Pancreas (tissue), 10 donors: ENCODE measurements at regions not wholly inside any gene's neighbourhood (a gene's known extent, or its start where the extent isn't known, plus 50 kb on each side); places are given as distances from the start of the nearest gene placed in this dataset.

Source experiments
- ATAC-seq, 4 donors: fragments of 200-7000 bp; cut with Tn5 transposase; one replicate each; pipeline versions ENCODE4 v1.8.0 to v1.9.1; 2020; ENCODE audit warnings: mild to moderate bottlenecking in 4 of 4, moderate library complexity in 4 of 4
- DNase-seq, 6 donors: peaks; one replicate each; pipeline ENCODE4 v3.0.0-alpha.2; 2020
- FAIRE-seq: peaks from 2 replicates; lab custom pipeline; 2012; peaks lifted over from hg19 to GRCh38; lab: Jason Lieb, UNC
- H3K27ac ChIP-seq, 4 donors: fragments of 200-600 bp; sonication (generic); 1 replicate in 3 of 4; 2 replicates in 1 of 4; pipeline versions ENCODE4 v1.5.0 to v1.8.0; 2020
- H3K27me3 ChIP-seq, 4 donors: fragments of 200-600 bp; one replicate each; pipeline ENCODE4 v1.8.0; 2021
- H3K36me3 ChIP-seq, 3 donors: fragments of 200-600 bp; sonication (generic) in 1 of 3; one replicate each; pipeline versions ENCODE4 v1.5.0 to v1.8.0; 2020 to 2021
- H3K4me1 ChIP-seq, 3 donors: fragments of 200-600 bp; one replicate each; pipeline ENCODE4 v1.8.0; 2021
- H3K4me3 ChIP-seq, 4 donors: fragments of 200-600 bp; sonication (generic) in 2 of 4; one replicate each; pipeline versions ENCODE4 v1.5.0 to v1.8.0; 2020 to 2021
- H3K9me3 ChIP-seq, 4 donors: fragments of 200-600 bp; one replicate each; pipeline ENCODE4 v1.8.0; 2021
- WGBS, 2 donors: extraction: QIAGEN DNeasy Blood & Tissue Kit; methylation state at CpG; one replicate each; pipeline ENCODE4 v1.1.7; 2013; 5-methylcytosine and 5-hydroxymethylcytosine counted together
- intact Hi-C, 3 donors: fragments of 100-400 bp; cut with DNase I; formaldehyde crosslinking; loops; one replicate each; pipeline versions ENCODE4 v1.11.1 to v1.14.2; 2022
- TF ChIP-seq, protein P1 (sequence below), 4 donors: fragments of 200-600 bp; sonication (generic) in 3 of 4; IDR thresholded peaks; one replicate each; pipeline versions ENCODE4 v1.5.0 to v1.8.0; 2021; ENCODE audit warnings: antibody characterized with exemption in 4 of 4
- donor health status: healthy with polysubstance abuse.
- donor health status: DM: no; HTN: no; CAD: no; lungs with moderate emphysema.
- donor health status: DM: no; HTN: no; CAD: no.
- donor health status: control.
- donor health status: control.
- donor health status: Bipolar disorder and iron deficiency.
- donor health status: DM: yes; HTN: yes; CAD: no.
- donor health status: DM: no; HTN: no; CAD: no.
- donor health status: DM: no; HTN: no; CAD: no.
- donor health status: DM: yes; HTN: yes; CAD: no.

DNA sequence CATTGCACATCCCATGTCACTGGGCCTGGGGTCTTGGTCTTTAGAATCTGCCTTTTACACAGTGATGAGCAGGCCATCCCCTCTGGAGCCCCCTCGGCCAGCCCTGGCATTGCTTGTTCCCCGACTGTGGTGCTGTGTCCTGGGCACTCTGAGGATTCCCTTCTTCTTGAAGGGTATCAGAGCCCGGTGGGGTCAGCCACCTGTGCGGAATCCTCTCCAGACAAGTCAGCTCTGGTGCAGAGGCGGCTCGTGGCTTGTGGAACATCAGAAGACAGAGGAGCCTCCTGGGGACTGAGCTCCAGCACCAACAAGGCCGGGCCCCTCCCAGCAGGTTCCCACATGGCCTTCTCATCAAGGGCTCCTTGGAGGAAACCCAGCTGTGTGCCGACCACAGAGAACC lies 57.9 kb upstream of the AJAP1 start:
- H3K36me3 ChIP-seq = no peaks in the 10 kb centered on the region
- H3K9me3 ChIP-seq = no peaks in the 10 kb centered on the region
- no peaks in the 10 kb centered on the region for H3K4me1 ChIP-seq
- no peak for FAIRE-seq
- intact Hi-C loops = no loop called here
- TF ChIP-seq, protein P1, sequence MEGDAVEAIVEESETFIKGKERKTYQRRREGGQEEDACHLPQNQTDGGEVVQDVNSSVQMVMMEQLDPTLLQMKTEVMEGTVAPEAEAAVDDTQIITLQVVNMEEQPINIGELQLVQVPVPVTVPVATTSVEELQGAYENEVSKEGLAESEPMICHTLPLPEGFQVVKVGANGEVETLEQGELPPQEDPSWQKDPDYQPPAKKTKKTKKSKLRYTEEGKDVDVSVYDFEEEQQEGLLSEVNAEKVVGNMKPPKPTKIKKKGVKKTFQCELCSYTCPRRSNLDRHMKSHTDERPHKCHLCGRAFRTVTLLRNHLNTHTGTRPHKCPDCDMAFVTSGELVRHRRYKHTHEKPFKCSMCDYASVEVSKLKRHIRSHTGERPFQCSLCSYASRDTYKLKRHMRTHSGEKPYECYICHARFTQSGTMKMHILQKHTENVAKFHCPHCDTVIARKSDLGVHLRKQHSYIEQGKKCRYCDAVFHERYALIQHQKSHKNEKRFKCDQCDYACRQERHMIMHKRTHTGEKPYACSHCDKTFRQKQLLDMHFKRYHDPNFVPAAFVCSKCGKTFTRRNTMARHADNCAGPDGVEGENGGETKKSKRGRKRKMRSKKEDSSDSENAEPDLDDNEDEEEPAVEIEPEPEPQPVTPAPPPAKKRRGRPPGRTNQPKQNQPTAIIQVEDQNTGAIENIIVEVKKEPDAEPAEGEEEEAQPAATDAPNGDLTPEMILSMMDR (IDR thresholded peaks at IDR 0.05) = no peak
- H3K4me3 ChIP-seq = no peak overlapping the region
- H3K27me3 ChIP-seq = no peaks in the 10 kb centered on the region
- WGBS, 2 donors = 60 to 85% methylated on average over 8 of the region's 8 CpGs
- DNase-seq = no peak
- ATAC-seq = no peak
- no peak overlapping the region for H3K27ac ChIP-seq

DNA sequence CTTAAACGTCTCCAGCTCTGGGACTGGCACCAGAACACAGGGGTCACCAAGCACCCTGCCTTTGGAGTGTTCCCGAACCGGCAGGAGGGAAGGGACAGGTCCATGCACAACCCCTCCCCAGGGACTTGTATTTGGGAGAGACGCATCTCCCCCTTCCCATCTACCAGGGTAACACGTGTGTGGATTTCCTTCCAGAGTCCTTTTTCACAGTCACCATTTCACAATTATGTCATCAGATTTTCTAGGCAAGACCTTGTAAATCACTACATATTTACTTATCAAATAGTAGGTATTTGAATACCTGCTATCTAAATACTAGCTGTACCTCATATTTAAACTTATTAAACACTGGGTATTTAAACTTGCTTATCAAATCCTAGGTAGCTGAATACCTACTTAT lies 57.4 kb upstream of the AJAP1 start:
- FAIRE-seq = no peak
- Histone ChIP-seq H3K36me3 (no peaks in the 10 kb centered on the region), H3K27ac (no peak overlapping the region), H3K27me3 (no peaks in the 10 kb centered on the region), H3K9me3 (no peaks in the 10 kb centered on the region), H3K4me1 (no peaks in the 10 kb centered on the region), H3K4me3 (no peak overlapping the region)
- WGBS, 2 donors = 43 to 52% methylated on average over 5 of the region's 5 CpGs
- TF ChIP-seq, protein P1 (IDR thresholded peaks at IDR 0.05) = no peak
- ATAC-seq = no peak
- DNase-seq = no peak
- intact Hi-C loops = no loop called here

DNA sequence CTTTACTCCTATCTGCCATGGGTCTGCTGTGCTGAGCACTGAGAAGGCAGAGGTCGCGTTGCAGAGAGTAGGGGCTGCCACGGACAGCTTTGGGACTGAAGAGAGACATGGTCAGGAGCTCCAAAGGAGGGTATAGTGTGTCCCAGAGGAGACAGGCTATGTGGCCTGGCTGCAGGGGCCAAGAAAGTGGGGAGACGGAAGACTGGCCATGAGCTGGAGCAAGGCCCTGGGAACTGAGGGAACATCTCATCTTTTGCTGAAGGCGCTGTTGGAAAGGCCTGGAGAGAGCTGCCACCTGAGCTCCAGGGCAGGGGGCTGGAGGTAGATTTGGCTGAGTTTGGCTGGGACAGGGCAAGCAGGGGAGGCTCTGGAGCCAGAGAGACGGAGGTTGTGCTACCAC lies 55.8 kb upstream of the AJAP1 start:
- no peak overlapping the region for H3K27ac ChIP-seq
- no peak overlapping the region for H3K4me3 ChIP-seq
- FAIRE-seq (no peak), DNase-seq (no peak), ATAC-seq (no peak)
- intact Hi-C loops = no loop called here
- H3K4me1 ChIP-seq = no peaks in the 10 kb centered on the region
- H3K27me3 ChIP-seq = no peaks in the 10 kb centered on the region
- WGBS, 2 donors = 63 to 70% methylated on average over 6 of the region's 6 CpGs
- TF ChIP-seq, protein P1 (IDR thresholded peaks at IDR 0.05) = no peak
- no peaks in the 10 kb centered on the region for H3K9me3 ChIP-seq
- H3K36me3 ChIP-seq = no peaks in the 10 kb centered on the region

DNA sequence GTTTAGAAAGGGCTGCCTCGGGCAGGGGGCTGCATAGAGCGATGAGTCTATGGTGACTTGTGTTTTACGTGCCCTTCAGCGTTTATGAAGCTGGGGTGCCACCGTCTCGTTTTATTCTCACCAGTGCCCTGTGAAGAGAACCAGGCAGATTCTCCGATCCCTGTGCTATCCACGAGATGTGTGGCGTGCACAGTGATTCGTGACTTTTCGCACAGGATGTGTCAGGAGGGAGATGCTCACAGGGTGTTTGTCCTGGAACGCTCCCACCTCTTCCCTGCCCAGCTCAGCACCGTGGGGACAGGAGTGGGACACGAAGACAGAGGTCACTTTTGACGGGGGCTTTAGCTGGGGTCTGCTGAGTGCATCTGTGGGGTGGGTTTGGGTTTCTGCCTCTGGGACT lies 54.9 kb upstream of the AJAP1 start:
- WGBS, 2 donors = 62 to 75% methylated on average over 15 of the region's 15 CpGs
- no peaks in the 10 kb centered on the region for H3K9me3 ChIP-seq
- no peak overlapping the region for H3K4me3 ChIP-seq
- no peaks in the 10 kb centered on the region for H3K4me1 ChIP-seq
- ATAC-seq (no peak), DNase-seq (no peak), FAIRE-seq (no peak)
- H3K27ac ChIP-seq = no peak overlapping the region
- no peaks in the 10 kb centered on the region for H3K36me3 ChIP-seq
- no peaks in the 10 kb centered on the region for H3K27me3 ChIP-seq
- TF ChIP-seq, protein P1 (IDR thresholded peaks at IDR 0.05) = no peak
- intact Hi-C loops = no loop called here

DNA sequence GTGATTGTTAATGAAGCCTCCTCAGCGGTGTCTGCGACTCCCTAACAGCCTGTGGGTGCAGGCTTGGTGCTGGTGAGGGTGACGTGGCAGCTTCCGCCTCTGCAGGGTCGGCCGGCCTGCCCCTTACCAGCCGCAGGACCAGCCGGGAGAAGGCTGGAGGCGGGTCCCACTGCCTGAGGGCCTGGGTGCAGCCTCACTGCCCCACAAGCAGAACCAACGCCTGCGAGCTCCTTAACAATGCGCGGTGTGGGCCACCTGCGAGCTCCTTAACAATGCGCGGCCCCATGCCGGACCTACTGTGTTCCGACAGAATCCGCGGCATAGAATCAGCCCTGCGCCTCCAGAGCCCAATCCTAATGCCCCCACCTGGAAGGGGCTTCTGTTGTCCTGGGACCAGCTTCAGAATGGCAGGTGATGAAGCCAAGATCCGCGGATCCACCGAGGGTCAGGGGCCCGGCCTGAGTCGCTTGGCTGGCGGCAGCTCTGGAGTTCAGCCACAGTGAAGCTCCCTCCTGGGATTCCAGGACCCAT lies 54.4 kb upstream of the AJAP1 start:
- TF ChIP-seq, protein P1 (IDR thresholded peaks at IDR 0.05) = no peak
- intact Hi-C loops = no loop called here
- H3K27me3 ChIP-seq = no peaks in the 10 kb centered on the region
- H3K9me3 ChIP-seq = no peaks in the 10 kb centered on the region
- WGBS, 2 donors = 28 to 33% methylated on average over 27 of the region's 27 CpGs
- H3K4me1 ChIP-seq = no peaks in the 10 kb centered on the region
- peak in 1 of 6 donors; percentile 33 for DNase-seq
- ATAC-seq = no peak
- no peak overlapping the region for H3K27ac ChIP-seq
- H3K4me3 ChIP-seq = no peak overlapping the region
- H3K36me3 ChIP-seq = no peaks in the 10 kb centered on the region
- no peak for FAIRE-seq
